ENCODE measurements at regions not wholly inside any gene's neighbourhood (a gene's known extent, or its start where the extent isn't known, plus 50 kb on each side); places are given as distances from the start of the nearest gene placed in this dataset.

- Histone ChIP-seq H3K4me2 (ENCODE audit: low read depth, low read length, poor library complexity, severe bottlenecking) (no peak overlapping the region), H3K27ac (ENCODE audit: low read depth, low read length) (no peak overlapping the region), H3K4me3 (ENCODE audit: insufficient read depth, low read length, poor library complexity, severe bottlenecking) (no peak overlapping the region), H3K27me3 (ENCODE audit: low read length) (no peaks in the 10 kb centered on the region), H3K9me3 (ENCODE audit: insufficient read depth, low read length) (no peaks in the 10 kb centered on the region), H3K36me3 (ENCODE audit: low read length) (no peaks in the 10 kb centered on the region), H3F3A (ENCODE audit: insufficient read depth) (no peaks in the 10 kb centered on the region), H2AFZ (ENCODE audit: low read depth, low read length, severe bottlenecking) (no peak overlapping the region), H3K9ac (ENCODE audit: low read length) (no peak overlapping the region), H3K79me2 (ENCODE audit: insufficient read depth, low read length) (no peaks in the 10 kb centered on the region), H3K9me2 (replicated peaks; ENCODE audit: insufficient read depth, low read length) (no peaks in the 10 kb centered on the region), H4K20me1 (ENCODE audit: low read depth, low read length) (no peaks in the 10 kb centered on the region)
- TF ChIP-seq, protein P1, sequence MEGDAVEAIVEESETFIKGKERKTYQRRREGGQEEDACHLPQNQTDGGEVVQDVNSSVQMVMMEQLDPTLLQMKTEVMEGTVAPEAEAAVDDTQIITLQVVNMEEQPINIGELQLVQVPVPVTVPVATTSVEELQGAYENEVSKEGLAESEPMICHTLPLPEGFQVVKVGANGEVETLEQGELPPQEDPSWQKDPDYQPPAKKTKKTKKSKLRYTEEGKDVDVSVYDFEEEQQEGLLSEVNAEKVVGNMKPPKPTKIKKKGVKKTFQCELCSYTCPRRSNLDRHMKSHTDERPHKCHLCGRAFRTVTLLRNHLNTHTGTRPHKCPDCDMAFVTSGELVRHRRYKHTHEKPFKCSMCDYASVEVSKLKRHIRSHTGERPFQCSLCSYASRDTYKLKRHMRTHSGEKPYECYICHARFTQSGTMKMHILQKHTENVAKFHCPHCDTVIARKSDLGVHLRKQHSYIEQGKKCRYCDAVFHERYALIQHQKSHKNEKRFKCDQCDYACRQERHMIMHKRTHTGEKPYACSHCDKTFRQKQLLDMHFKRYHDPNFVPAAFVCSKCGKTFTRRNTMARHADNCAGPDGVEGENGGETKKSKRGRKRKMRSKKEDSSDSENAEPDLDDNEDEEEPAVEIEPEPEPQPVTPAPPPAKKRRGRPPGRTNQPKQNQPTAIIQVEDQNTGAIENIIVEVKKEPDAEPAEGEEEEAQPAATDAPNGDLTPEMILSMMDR (IDR thresholded peaks at IDR 0.05; ENCODE audit: insufficient read depth, low read length, poor library complexity, severe bottlenecking) = no peak
- TF ChIP-seq EZH2phosphoT487 (conservative IDR thresholded peaks at IDR 0.05; ENCODE audit: low read length) = no peak
These were observed 68.9 kb downstream of the KCNJ2 start for GRCh38 chr17:70238228-70238627.

- Histone ChIP-seq H3K9ac (ENCODE audit: low read length) (no peak overlapping the region), H4K20me1 (ENCODE audit: low read depth, low read length) (no peaks in the 10 kb centered on the region), H3K4me3 (ENCODE audit: insufficient read depth, low read length, poor library complexity, severe bottlenecking) (no peak overlapping the region), H3K36me3 (ENCODE audit: low read length) (no peaks in the 10 kb centered on the region), H3F3A (ENCODE audit: insufficient read depth) (no peaks in the 10 kb centered on the region), H3K27me3 (ENCODE audit: low read length) (no peaks in the 10 kb centered on the region), H3K79me2 (ENCODE audit: insufficient read depth, low read length) (no peaks in the 10 kb centered on the region), H3K27ac (ENCODE audit: low read depth, low read length) (no peak overlapping the region), H2AFZ (ENCODE audit: low read depth, low read length, severe bottlenecking) (no peak overlapping the region), H3K4me2 (ENCODE audit: low read depth, low read length, poor library complexity, severe bottlenecking) (no peak overlapping the region), H3K9me3 (ENCODE audit: insufficient read depth, low read length) (no peaks in the 10 kb centered on the region), H3K9me2 (replicated peaks; ENCODE audit: insufficient read depth, low read length) (no peaks in the 10 kb centered on the region)
- TF ChIP-seq, protein P1 (IDR thresholded peaks at IDR 0.05; ENCODE audit: insufficient read depth, low read length, poor library complexity, severe bottlenecking) = no peak
- no peak for TF ChIP-seq EZH2phosphoT487 (conservative IDR thresholded peaks at IDR 0.05; ENCODE audit: low read length)
These were observed 69.3 kb downstream of the KCNJ2 start for GRCh38 chr17:70238646-70239045.

DNA sequence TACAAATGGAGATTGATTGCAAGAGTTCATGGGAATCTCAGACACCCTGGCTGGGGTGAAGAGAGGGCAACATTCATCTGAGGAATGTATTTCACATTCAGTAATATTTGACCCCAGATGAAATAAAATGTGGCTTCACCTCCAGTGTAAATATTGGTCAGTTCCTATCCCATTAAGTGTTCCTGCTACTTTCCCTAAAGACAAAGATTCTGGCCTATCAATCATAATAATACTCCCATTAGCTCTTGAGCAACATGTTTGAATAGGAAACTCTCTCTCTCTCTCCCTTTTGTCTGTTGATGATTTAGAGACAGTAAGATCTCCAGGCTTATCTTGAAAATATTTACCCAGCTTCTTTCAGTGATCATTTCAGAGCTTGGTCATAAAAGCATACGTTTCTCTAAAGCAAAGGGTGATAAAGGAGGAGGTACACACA lies 70.1 kb downstream of the KCNJ2 start:
- TF ChIP-seq, protein P1 (IDR thresholded peaks at IDR 0.05; ENCODE audit: insufficient read depth, low read length, poor library complexity, severe bottlenecking) = no peak
- TF ChIP-seq EZH2phosphoT487 (conservative IDR thresholded peaks at IDR 0.05; ENCODE audit: low read length) = no peak
- Histone ChIP-seq H2AFZ (ENCODE audit: low read depth, low read length, severe bottlenecking) (no peak overlapping the region), H3K4me3 (ENCODE audit: insufficient read depth, low read length, poor library complexity, severe bottlenecking) (no peak overlapping the region), H3K27ac (ENCODE audit: low read depth, low read length) (no peak overlapping the region), H3K4me2 (ENCODE audit: low read depth, low read length, poor library complexity, severe bottlenecking) (no peak overlapping the region), H3K36me3 (ENCODE audit: low read length) (no peaks in the 10 kb centered on the region), H3K9ac (ENCODE audit: low read length) (no peak overlapping the region), H3K9me2 (replicated peaks; ENCODE audit: insufficient read depth, low read length) (no peaks in the 10 kb centered on the region), H4K20me1 (ENCODE audit: low read depth, low read length) (no peaks in the 10 kb centered on the region), H3K9me3 (ENCODE audit: insufficient read depth, low read length) (no peaks in the 10 kb centered on the region), H3F3A (ENCODE audit: insufficient read depth) (no peaks in the 10 kb centered on the region), H3K27me3 (ENCODE audit: low read length) (no peaks in the 10 kb centered on the region), H3K79me2 (ENCODE audit: insufficient read depth, low read length) (no peaks in the 10 kb centered on the region)
